MCF 10A (cell line): ENCODE measurements at regions not wholly inside any gene's neighbourhood (a gene's known extent, or its start where the extent isn't known, plus 50 kb on each side); places are given as distances from the start of the nearest gene placed in this dataset.
"Not testable (repeated sequence)": the region's sequence is repeated elsewhere in the genome, so short reads cannot be mapped to it uniquely, and the experiment has no call there.

ENCODE experiments used
- BruUV-seq: library from RNA; stranded (reverse); fragments of 400-500 nt; replicated peaks from 2 replicates; lab custom pipeline; 2021; lab: Mats Ljungman, UMichigan
- CTCF ChIA-PET: fragments of 300-600 bp; sonication (Branson Sonifier 250); formaldehyde crosslinking; extraction: SDS; loops from one replicate; lab custom pipeline; 2021; ENCODE audit warnings: antibody characterized with exemption, inconsistent platforms; lab: Yijun Ruan, JAX
- POLR2A ChIA-PET: fragments of 300-600, 350-650 bp; sonication (Branson Sonifier 250); formaldehyde crosslinking; extraction: SDS; loops from one replicate; lab custom pipeline; 2020; ENCODE audit warnings: antibody characterized with exemption, inconsistent platforms; lab: Yijun Ruan, JAX
- DNase-seq: peaks from one replicate; pipeline ENCODE4 v3.0.0-alpha.2; 2018; ENCODE audit not compliant: unreplicated experiment
- H3K27ac Mint-ChIP-seq: one replicate; pipeline ENCODE4 v1.8.0; 2022; ENCODE audit warnings: mild to moderate bottlenecking, low read depth, mixed read lengths; ENCODE audit not compliant: unreplicated experiment
- H3K27me3 Mint-ChIP-seq: one replicate; pipeline ENCODE4 v1.8.0; 2022; ENCODE audit warnings: mixed read lengths; ENCODE audit not compliant: insufficient read depth, unreplicated experiment
- H3K36me3 Mint-ChIP-seq: one replicate; pipeline ENCODE4 v1.8.0; 2022; ENCODE audit warnings: mild to moderate bottlenecking, moderate library complexity, mixed read lengths; ENCODE audit not compliant: insufficient read depth, unreplicated experiment
- H3K4me1 Mint-ChIP-seq: one replicate; pipeline ENCODE4 v1.8.0; 2022; ENCODE audit warnings: mixed read lengths; ENCODE audit not compliant: insufficient read depth, unreplicated experiment
- H3K4me3 Mint-ChIP-seq: one replicate; pipeline ENCODE4 v1.8.0; 2022; ENCODE audit warnings: mild to moderate bottlenecking, moderate library complexity, mixed read lengths; ENCODE audit not compliant: unreplicated experiment
- H3K9me3 Mint-ChIP-seq: one replicate; pipeline ENCODE4 v1.8.0; 2022; ENCODE audit warnings: mixed read lengths; ENCODE audit not compliant: unreplicated experiment
- CTCF ChIP-seq: fragments of 200-600 bp; IDR thresholded peaks from one replicate; pipeline ENCODE4 v1.8.0; 2022; ENCODE audit warnings: antibody characterized with exemption, mild to moderate bottlenecking; ENCODE audit not compliant: unreplicated experiment
- intact Hi-C: fragments of 100-400 bp; cut with micrococcal nuclease; formaldehyde crosslinking; loops from 2 replicates; pipeline ENCODE4 v1.14.1; 2022

- ChIA-PET CTCF (interaction anchor here (0.5 to 1.7 kb wide), 4 partner anchors 10 to 73 kb away, joined by 3 to 5 read pairs (median 4); no protein-coding TSS in a partner anchor), POLR2A (no interaction called here)
- BruUV-seq, result no TSS peak
- Mint-ChIP-seq H3K9me3 (peaks cover 9% of the 10 kb centered on the region), H3K27me3 (peaks cover 39% of the 10 kb centered on the region), H3K4me1 (peaks cover under 1% of the 10 kb centered on the region), H3K4me3 (no peak overlapping the region), H3K27ac (no peak overlapping the region), H3K36me3 (peaks cover 7% of the 10 kb centered on the region)
- no peak for DNase-seq
- intact Hi-C loops, result no loop called here
- TF ChIP-seq CTCF, result no peak
Observed at GRCh38 chr7:142434666-142435167, 176.9 kb upstream of the PRSS58 start.

GRCh38 chr7:142434133-142434532 is 176.3 kb upstream of the PRSS58 start:
- DNase-seq, POLR2A ChIA-PET, H3K4me3 Mint-ChIP-seq, H3K27ac Mint-ChIP-seq, H3K36me3 Mint-ChIP-seq, BruUV-seq, H3K9me3 Mint-ChIP-seq, intact Hi-C loops, H3K4me1 Mint-ChIP-seq: not testable (repeated sequence)
- peaks cover 44% of the 10 kb centered on the region for H3K27me3 Mint-ChIP-seq
- CTCF ChIA-PET, result interaction anchor here (0.7 to 1.7 kb wide), 6 partner anchors 11 to 82 kb away, joined by 3 to 6 read pairs (median 4); no protein-coding TSS in a partner anchor

- peaks cover 7% of the 10 kb centered on the region for H3K36me3 Mint-ChIP-seq
Observed at GRCh38 chr7:142432377-142432776, 174.5 kb upstream of the PRSS58 start.

GRCh38 chr7:142431491-142431890 is 173.6 kb upstream of the PRSS58 start:
- intact Hi-C loops, result no loop called here
- H3K4me1 Mint-ChIP-seq, result no peaks in the 10 kb centered on the region
- CTCF ChIA-PET, result interaction anchor here (1.3 kb wide), 1 partner anchor 27 kb away, joined by 3 read pairs; no protein-coding TSS in a partner anchor
- POLR2A ChIA-PET, result interaction anchor here (0.6 kb wide), 1 partner anchor 8 kb away, joined by 3 read pairs; no protein-coding TSS in a partner anchor
- H3K9me3 Mint-ChIP-seq, result peaks cover 9% of the 10 kb centered on the region
- H3K4me3 Mint-ChIP-seq, result no peak overlapping the region
- DNase-seq, result no peak
- peaks cover 44% of the 10 kb centered on the region for H3K27me3 Mint-ChIP-seq
- H3K27ac Mint-ChIP-seq, result no peak overlapping the region
- TF ChIP-seq CTCF, result no peak
- H3K36me3 Mint-ChIP-seq, result peaks cover 7% of the 10 kb centered on the region
- no TSS peak for BruUV-seq

More at GRCh38 chr7:142432377-142432776, 174.5 kb upstream of the PRSS58 start:
- TF ChIP-seq CTCF, result no peak
- BruUV-seq, result no TSS peak
- H3K4me1 Mint-ChIP-seq, result no peaks in the 10 kb centered on the region
- ChIA-PET CTCF (interaction anchor here (1.3 kb wide), 1 partner anchor 47 kb away, joined by 3 read pairs; no protein-coding TSS in a partner anchor), POLR2A (no interaction called here)
- no peak overlapping the region for H3K4me3 Mint-ChIP-seq
- no peak for DNase-seq
- intact Hi-C loops, result no loop called here
- peaks cover 45% of the 10 kb centered on the region for H3K27me3 Mint-ChIP-seq
- H3K9me3 Mint-ChIP-seq, result peaks cover 9% of the 10 kb centered on the region
- H3K27ac Mint-ChIP-seq, result no peak overlapping the region
